HT1080 (cell line): ENCODE measurements at regions not wholly inside any gene's neighbourhood (a gene's known extent, or its start where the extent isn't known, plus 50 kb on each side); places are given as distances from the start of the nearest gene placed in this dataset.
"Not testable (repeated sequence)": the region's sequence is repeated elsewhere in the genome, so short reads cannot be mapped to it uniquely, and the experiment has no call there.

ENCODE experiments used
- DNase-seq: peaks from one replicate; pipeline ENCODE4 v3.0.0-alpha.2; 2015; ENCODE audit warnings: low read depth

DNA sequence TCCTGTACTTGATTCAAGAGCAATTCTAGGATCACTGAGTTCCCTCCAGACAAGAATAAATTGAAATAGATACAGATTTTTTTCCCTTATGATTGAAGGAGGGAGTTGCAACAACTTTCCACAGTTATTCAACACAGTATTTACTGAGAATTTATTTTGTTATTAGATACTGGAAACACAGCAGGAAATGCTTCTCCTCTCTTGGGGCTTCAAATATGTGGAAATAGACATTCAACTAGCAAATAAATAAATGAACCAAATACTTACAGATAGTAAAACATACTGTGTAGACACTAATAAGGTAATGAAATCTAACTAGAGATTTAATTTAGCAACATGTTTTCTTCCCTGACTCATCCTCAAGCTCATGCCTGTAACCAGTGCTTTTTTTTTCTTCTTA is 169.2 kb downstream of the LNPK start:
- no peak for DNase-seq

DNA sequence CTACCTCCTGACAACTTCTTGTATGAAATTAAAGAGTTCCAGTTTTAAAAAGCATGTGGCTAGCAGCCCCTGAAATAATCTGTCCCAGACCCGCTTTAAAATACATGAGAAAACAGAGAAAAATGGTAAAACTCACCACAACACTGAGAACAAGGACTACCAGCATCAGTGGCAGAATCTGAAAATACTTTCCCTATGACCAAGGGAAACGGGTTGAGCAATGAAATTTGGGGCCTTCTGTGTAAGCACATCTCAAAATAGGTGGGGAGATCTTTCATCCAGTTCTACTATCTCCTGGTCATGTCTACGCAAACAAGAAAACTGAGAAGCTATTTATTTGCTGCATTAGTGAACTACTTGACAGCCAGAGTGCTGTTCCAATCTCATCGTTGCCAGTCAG is 172.3 kb downstream of the LNPK start:
- DNase-seq, result no peak

DNA sequence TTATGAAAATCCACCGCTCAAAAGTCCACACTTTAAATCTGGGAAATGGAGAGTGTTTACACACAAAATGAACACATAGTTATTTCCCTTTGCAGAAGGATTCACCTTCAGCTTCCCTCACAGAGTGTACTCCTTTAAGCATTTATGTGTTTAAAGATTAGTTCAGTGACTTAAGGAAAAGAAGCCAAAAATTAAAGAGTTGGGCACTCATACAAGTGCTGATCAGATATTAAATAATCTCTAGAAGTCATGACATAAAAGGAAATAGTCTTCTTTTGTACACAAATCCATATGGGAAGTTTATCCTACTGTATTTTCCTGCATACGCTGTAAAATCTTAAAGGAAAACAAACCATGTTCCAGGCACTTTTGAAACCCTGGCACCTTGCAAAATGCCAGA is 174.2 kb downstream of the LNPK start:
- DNase-seq, result no peak

- no peak for DNase-seq
These were observed 177.8 kb downstream of the LNPK start for GRCh38 chr2:175824243-175824642.

DNA sequence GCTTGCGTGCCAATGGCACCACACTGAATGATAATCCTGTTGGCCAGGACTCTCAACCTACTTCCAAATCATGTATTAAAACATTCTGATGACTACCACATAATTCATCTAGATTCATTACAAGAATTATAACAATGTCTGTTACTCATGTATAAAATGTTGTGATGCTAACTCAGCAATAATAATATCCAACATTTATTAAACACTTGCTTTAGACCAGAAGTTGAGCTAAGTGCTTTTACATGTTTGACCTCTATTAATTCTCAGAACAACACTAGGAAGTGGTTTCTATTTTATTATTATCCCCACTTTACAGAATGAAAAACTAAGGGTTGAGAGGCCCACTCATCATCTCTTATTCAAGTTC is 178.4 kb downstream of the LNPK start:
- no peak for DNase-seq

GRCh38 chr2:175823002-175823706 is 178.9 kb downstream of the LNPK start:
- peak; percentile 15 for DNase-seq

DNA sequence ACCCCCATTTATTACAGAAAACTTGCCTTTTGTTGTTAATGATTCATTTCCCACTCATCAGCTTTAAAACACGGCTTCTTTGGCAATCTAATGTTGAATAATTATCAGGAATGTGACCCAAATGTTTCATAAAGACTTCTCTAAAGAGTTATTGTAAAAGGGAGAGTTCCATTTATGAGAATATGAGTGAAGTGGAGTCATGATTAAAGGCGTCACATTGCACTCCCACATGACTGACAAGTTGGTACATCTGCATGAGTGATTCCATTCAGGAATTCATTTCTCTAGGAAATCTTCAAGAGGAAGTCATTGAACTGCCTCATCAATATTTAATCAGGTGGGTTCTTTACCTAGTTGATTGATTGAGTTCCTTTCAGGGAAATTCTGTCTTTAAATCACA is 184.8 kb downstream of the LNPK start:
- DNase-seq, result no peak

DNA sequence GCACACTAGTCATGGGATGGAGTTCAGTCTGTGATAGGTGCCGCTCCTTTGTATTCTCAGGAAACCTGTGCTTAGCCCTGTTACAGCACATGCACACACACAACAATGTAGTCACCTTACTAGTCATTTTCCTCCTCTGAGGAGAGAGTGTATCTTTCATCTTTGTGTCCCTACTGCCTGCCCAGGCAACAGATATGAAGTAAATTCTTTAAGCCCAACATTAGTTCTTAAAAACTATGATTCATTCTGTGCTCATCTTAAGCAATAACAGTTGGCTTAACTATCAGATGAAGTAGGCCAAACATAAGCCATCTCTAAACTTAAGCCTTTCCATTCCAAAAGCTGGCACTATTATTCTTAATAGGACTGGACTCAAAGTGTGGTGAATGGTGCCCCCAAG is 186.5 kb downstream of the LNPK start:
- peak; percentile 43 for DNase-seq

DNA sequence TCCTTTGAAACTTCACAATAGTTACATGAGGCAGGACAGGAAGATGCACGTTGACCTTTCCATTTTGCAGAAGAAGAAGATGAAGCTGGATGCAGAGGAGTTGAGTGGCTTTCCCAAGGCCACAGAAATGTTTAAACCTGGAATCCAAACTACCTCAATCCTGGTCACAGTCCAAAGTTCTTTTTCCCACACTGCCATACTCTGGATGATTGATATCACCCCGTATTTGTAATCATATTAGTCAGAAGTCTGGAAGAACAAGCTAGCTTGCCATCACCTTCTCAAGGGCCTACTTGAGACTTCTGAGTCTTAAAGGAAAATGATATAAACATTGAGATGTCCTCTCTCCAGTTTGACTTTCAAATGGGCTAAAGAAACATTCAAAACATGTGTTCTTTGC is 190.1 kb downstream of the LNPK start:
- DNase-seq, result peak; percentile 25

- no peak for DNase-seq
These were observed 193.2 kb downstream of the LNPK start for GRCh38 chr2:175808858-175809257.

GRCh38 chr2:175808078-175808477 is 194.0 kb downstream of the LNPK start:
- DNase-seq, result no peak

- peak; percentile 16 for DNase-seq
These were observed 194.8 kb downstream of the LNPK start for GRCh38 chr2:175807031-175807873.

DNA sequence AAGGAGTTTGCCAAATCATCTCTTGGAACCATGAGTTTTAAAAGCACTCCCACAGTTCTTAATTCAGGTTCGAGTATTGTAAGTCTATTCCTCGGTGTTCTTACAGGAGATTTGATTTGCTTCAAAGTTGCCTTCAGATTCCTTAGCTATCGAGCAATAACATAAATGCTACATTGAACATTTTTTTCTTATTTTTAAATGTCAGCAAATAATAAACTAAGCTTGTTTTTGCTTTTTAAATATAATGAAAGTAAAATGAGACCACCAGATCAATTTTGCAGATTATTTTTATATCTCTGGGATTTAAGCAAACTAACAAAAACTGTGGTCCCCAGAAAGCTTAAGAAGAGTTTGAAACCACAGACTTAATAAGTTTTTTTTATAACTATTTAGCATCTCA is 195.5 kb downstream of the LNPK start:
- no peak for DNase-seq

- no peak for DNase-seq
These were observed 196.0 kb downstream of the LNPK start for GRCh38 chr2:175806125-175806490.

GRCh38 chr2:175805442-175806124 is 196.5 kb downstream of the LNPK start:
- DNase-seq, result peak; percentile 39

DNA sequence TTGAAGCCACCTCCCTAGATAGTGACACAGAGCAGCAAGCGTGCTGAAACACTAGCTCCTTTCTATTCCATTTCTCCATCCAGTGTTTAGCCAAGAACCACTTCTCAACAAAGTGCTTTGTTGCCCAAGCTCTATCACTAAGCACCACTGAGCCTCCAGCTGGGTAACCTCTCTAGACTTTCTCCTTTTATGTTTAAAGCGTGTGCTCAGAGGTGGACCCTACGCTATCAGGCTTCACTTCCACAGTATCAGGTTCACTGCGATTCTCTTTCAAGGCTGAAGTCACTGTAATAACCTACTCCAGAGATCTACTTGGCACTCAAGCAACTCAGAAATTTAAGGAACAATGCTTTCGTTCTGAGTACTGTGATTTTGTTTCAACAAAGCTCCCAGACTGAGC is 197.9 kb downstream of the LNPK start:
- DNase-seq, result no peak

DNA sequence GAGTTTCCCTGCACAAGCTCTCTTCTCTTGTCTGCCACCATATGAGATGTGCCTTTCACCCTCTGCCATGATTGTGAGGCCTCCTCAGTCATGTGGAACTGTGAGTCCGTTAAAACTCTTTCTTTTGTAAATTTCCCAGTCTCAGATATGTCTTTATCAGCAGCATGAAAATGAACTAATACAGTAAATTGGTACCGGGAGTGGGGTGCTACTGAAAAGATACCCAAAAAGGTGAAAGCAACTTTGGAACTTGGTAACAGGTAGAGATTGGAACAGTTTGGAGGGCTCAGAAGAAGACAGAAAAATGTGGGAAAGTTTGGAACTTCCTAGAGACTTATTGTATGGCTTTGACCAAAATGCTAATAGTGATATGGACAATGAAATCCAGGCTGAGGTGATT is 205.6 kb downstream of the LNPK start:
- DNase-seq, result not testable (repeated sequence)

GRCh38 chr2:175793648-175794047 is 208.4 kb downstream of the LNPK start:
- DNase-seq, result no peak

GRCh38 chr2:175792881-175793280 is 209.2 kb downstream of the LNPK start:
- DNase-seq, result no peak

- DNase-seq, result no peak
These were observed 209.9 kb downstream of the LNPK start for GRCh38 chr2:175792199-175792598.

DNA sequence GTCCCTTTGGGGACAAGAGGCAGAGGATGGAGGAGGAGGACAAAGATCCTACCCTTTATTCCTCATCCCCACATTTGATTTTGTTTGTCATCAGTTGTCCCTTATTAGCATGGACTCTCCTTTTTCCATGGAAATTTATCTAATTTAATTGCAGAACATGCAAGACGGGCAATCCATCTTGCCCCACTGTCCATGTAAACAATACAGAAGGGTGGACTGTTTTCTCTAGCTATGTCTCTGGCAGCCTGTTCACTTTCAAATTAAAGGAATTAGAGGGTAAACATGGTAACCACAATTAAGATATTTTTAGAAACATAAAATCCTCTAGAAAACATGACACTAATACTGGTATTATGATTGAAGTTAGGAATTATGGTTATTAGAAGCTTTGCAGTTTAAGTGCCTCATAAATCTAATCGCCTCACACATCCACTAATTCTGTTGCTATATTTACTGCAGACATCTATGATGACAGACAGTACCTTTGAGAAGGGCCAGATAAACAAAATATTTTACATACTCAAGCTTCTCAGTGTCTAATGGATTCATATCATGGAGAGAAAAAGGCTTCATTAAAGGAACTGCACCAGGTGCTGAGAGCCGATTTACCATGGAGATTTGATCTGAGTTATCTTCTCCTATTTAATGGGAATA is 215.5 kb downstream of the LNPK start:
- no peak for DNase-seq

GRCh38 chr2:175777337-175777736 is 224.7 kb downstream of the LNPK start:
- not testable (repeated sequence) for DNase-seq
